B cell (primary cell): ENCODE measurements at regions not wholly inside any gene's neighbourhood (a gene's known extent, or its start where the extent isn't known, plus 50 kb on each side); places are given as distances from the start of the nearest gene placed in this dataset.

Source experiments
- EZH2 ChIP-seq: IDR thresholded peaks from 2 replicates; pipeline ENCODE4 v1.6.1; 2012; ENCODE audit warnings: borderline replicate concordance, low read depth, mild to moderate bottlenecking, moderate library complexity, low read length; ENCODE audit not compliant: insufficient read depth, poor library complexity, severe bottlenecking
- TF ChIP-seq, protein P1 (sequence below): fragments of 200-600 bp; IDR thresholded peaks from one replicate; pipeline ENCODE4 v1.8.0; 2022; ENCODE audit warnings: antibody characterized with exemption, mild to moderate bottlenecking

GRCh38 chr17:72368191-72368590, 247.4 kb downstream of the SOX9 start:
- TF ChIP-seq, protein P1, sequence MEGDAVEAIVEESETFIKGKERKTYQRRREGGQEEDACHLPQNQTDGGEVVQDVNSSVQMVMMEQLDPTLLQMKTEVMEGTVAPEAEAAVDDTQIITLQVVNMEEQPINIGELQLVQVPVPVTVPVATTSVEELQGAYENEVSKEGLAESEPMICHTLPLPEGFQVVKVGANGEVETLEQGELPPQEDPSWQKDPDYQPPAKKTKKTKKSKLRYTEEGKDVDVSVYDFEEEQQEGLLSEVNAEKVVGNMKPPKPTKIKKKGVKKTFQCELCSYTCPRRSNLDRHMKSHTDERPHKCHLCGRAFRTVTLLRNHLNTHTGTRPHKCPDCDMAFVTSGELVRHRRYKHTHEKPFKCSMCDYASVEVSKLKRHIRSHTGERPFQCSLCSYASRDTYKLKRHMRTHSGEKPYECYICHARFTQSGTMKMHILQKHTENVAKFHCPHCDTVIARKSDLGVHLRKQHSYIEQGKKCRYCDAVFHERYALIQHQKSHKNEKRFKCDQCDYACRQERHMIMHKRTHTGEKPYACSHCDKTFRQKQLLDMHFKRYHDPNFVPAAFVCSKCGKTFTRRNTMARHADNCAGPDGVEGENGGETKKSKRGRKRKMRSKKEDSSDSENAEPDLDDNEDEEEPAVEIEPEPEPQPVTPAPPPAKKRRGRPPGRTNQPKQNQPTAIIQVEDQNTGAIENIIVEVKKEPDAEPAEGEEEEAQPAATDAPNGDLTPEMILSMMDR, result no peak
- no peak for TF ChIP-seq EZH2
